ENCODE measurements at regions not wholly inside any gene's neighbourhood (a gene's known extent, or its start where the extent isn't known, plus 50 kb on each side); places are given as distances from the start of the nearest gene placed in this dataset.

- no peak for DNase-seq
Measured at GRCh38 chr6:121499666-121500065, 64.2 kb downstream of the GJA1 start.

- no peak for DNase-seq
Measured at GRCh38 chr6:121503589-121503991, 68.1 kb downstream of the GJA1 start.

GRCh38 chr6:121504227-121504626, 68.8 kb downstream of the GJA1 start:
- no peak for DNase-seq

GRCh38 chr6:121505284-121505683, 69.8 kb downstream of the GJA1 start:
- DNase-seq = no peak

GRCh38 chr6:121506761-121507754, 71.6 kb downstream of the GJA1 start:
- DNase-seq = no peak

GRCh38 chr6:121510568-121511177, 75.2 kb downstream of the GJA1 start:
- DNase-seq = no peak

- no peak for DNase-seq
Measured at GRCh38 chr6:121515630-121516265, 80.3 kb downstream of the GJA1 start.

GRCh38 chr6:121516331-121516730, 80.9 kb downstream of the GJA1 start:
- DNase-seq = no peak

- no peak for DNase-seq
Measured at GRCh38 chr6:121520337-121521163, 85.1 kb downstream of the GJA1 start.

- no peak for DNase-seq
Measured at GRCh38 chr6:121521164-121521555, 85.7 kb downstream of the GJA1 start.

GRCh38 chr6:121522265-121522664, 86.8 kb downstream of the GJA1 start:
- DNase-seq = no peak

GRCh38 chr6:121522771-121523386, 87.4 kb downstream of the GJA1 start:
- no peak for DNase-seq

GRCh38 chr6:121523628-121524027, 88.2 kb downstream of the GJA1 start:
- DNase-seq = no peak

GRCh38 chr6:121526282-121526681, 90.8 kb downstream of the GJA1 start:
- no peak for DNase-seq

GRCh38 chr6:121531658-121532169, 96.3 kb downstream of the GJA1 start:
- DNase-seq = no peak

- DNase-seq = no peak
Measured at GRCh38 chr6:121533321-121533841, 97.9 kb downstream of the GJA1 start.

GRCh38 chr6:121535777-121536176, 100.3 kb downstream of the GJA1 start:
- no peak for DNase-seq

- DNase-seq = no peak
Measured at GRCh38 chr6:121536345-121536744, 100.9 kb downstream of the GJA1 start.

GRCh38 chr6:121539439-121539838, 104.0 kb downstream of the GJA1 start:
- DNase-seq = no peak

GRCh38 chr6:121540210-121540609, 104.8 kb downstream of the GJA1 start:
- no peak for DNase-seq

GRCh38 chr6:121544691-121545090, 109.2 kb downstream of the GJA1 start:
- DNase-seq = no peak

- no peak for DNase-seq
Measured at GRCh38 chr6:121548131-121548530, 112.7 kb downstream of the GJA1 start.

Measured in SHP77 treated with DMSO at 0.1 percent for 48 hours (cell line).